SK-N-SH treated with all-trans-retinoic acid at 6 μM for 48 hours (cell line): ENCODE measurements at regions not wholly inside any gene's neighbourhood (a gene's known extent, or its start where the extent isn't known, plus 50 kb on each side); places are given as distances from the start of the nearest gene placed in this dataset.

Source experiments
- ARNTL ChIP-seq: fragments of 450-650 bp; formaldehyde crosslinking; IDR thresholded peaks from 2 replicates; pipeline ENCODE4 v1.5.0; 2020; ENCODE audit warnings: low read depth, mild to moderate bottlenecking, moderate library complexity, borderline replicate concordance
- BACH2 ChIP-seq: fragments of 250-450 bp; sonication (Bioruptor Pico); IDR thresholded peaks from 2 replicates; pipeline ENCODE4 v1.9.0; 2021; ENCODE audit warnings: mild to moderate bottlenecking, borderline replicate concordance
- OSR1 ChIP-seq: fragments of 250-450 bp; sonication (Bioruptor Pico); IDR thresholded peaks from 2 replicates; pipeline ENCODE4 v1.8.0; 2022; ENCODE audit warnings: moderate library complexity, mild to moderate bottlenecking, inconsistent platforms
- PATZ1 ChIP-seq: fragments of 250-450 bp; sonication (Bioruptor Pico); IDR thresholded peaks from 2 replicates; pipeline ENCODE4 v1.8.0; 2020; ENCODE audit warnings: mild to moderate bottlenecking, moderate library complexity, borderline replicate concordance
- TCF4 ChIP-seq: fragments of 250-450 bp; sonication (Bioruptor Pico); IDR thresholded peaks from 2 replicates; pipeline ENCODE4 v1.8.0; 2021; ENCODE audit warnings: mild to moderate bottlenecking, moderate library complexity, borderline replicate concordance
- ZFP30 ChIP-seq: fragments of 450-650 bp; formaldehyde crosslinking; IDR thresholded peaks from 2 replicates; pipeline ENCODE4 v1.5.0; 2022; ENCODE audit warnings: mild to moderate bottlenecking, moderate library complexity
- ZNF565 ChIP-seq: fragments of 450-650 bp; formaldehyde crosslinking; conservative IDR thresholded peaks from 2 replicates; pipeline ENCODE4 v1.5.0; 2020; ENCODE audit warnings: low read depth, mild to moderate bottlenecking, moderate library complexity
- ZNF8 ChIP-seq: fragments of 450-650 bp; formaldehyde crosslinking; IDR thresholded peaks from 2 replicates; pipeline ENCODE4 v1.5.0; 2020; ENCODE audit warnings: mild to moderate bottlenecking, moderate library complexity
- TF ChIP-seq, protein P1 (sequence below): fragments of 250-450 bp; sonication (Bioruptor Pico); IDR thresholded peaks from 2 replicates; pipeline ENCODE4 v1.5.0; 2020; ENCODE audit warnings: mild to moderate bottlenecking, moderate library complexity
- TF ChIP-seq, protein P2 (sequence below): fragments of 250-450 bp; sonication (Bioruptor Pico); IDR thresholded peaks from 2 replicates; pipeline ENCODE4 v1.5.1; 2020; ENCODE audit warnings: low read depth, mild to moderate bottlenecking, moderate library complexity
- TF ChIP-seq, protein P3 (sequence below): fragments of 250-450 bp; sonication (Bioruptor Pico); IDR thresholded peaks from 2 replicates; pipeline ENCODE4 v1.8.0; 2021; ENCODE audit warnings: low read depth, mild to moderate bottlenecking, moderate library complexity, borderline replicate concordance

- no peak for TF ChIP-seq ARNTL
- TF ChIP-seq ZFP30 (CRISPR knock-in tag), result no peak
- TF ChIP-seq, protein P1, sequence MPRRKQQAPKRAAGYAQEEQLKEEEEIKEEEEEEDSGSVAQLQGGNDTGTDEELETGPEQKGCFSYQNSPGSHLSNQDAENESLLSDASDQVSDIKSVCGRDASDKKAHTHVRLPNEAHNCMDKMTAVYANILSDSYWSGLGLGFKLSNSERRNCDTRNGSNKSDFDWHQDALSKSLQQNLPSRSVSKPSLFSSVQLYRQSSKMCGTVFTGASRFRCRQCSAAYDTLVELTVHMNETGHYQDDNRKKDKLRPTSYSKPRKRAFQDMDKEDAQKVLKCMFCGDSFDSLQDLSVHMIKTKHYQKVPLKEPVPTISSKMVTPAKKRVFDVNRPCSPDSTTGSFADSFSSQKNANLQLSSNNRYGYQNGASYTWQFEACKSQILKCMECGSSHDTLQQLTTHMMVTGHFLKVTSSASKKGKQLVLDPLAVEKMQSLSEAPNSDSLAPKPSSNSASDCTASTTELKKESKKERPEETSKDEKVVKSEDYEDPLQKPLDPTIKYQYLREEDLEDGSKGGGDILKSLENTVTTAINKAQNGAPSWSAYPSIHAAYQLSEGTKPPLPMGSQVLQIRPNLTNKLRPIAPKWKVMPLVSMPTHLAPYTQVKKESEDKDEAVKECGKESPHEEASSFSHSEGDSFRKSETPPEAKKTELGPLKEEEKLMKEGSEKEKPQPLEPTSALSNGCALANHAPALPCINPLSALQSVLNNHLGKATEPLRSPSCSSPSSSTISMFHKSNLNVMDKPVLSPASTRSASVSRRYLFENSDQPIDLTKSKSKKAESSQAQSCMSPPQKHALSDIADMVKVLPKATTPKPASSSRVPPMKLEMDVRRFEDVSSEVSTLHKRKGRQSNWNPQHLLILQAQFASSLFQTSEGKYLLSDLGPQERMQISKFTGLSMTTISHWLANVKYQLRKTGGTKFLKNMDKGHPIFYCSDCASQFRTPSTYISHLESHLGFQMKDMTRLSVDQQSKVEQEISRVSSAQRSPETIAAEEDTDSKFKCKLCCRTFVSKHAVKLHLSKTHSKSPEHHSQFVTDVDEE (CRISPR knock-in tag), result no peak
- TF ChIP-seq ZNF8 (CRISPR knock-in tag), result no peak
- TF ChIP-seq, protein P2, sequence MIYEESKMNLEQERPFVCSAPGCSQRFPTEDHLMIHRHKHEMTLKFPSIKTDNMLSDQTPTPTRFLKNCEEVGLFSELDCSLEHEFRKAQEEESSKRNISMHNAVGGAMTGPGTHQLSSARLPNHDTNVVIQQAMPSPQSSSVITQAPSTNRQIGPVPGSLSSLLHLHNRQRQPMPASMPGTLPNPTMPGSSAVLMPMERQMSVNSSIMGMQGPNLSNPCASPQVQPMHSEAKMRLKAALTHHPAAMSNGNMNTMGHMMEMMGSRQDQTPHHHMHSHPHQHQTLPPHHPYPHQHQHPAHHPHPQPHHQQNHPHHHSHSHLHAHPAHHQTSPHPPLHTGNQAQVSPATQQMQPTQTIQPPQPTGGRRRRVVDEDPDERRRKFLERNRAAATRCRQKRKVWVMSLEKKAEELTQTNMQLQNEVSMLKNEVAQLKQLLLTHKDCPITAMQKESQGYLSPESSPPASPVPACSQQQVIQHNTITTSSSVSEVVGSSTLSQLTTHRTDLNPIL (CRISPR knock-in tag), result no peak
- no peak for TF ChIP-seq OSR1 (CRISPR knock-in tag)
- no peak for TF ChIP-seq PATZ1
- TF ChIP-seq BACH2 (CRISPR knock-in tag), result no peak
- TF ChIP-seq, protein P3, sequence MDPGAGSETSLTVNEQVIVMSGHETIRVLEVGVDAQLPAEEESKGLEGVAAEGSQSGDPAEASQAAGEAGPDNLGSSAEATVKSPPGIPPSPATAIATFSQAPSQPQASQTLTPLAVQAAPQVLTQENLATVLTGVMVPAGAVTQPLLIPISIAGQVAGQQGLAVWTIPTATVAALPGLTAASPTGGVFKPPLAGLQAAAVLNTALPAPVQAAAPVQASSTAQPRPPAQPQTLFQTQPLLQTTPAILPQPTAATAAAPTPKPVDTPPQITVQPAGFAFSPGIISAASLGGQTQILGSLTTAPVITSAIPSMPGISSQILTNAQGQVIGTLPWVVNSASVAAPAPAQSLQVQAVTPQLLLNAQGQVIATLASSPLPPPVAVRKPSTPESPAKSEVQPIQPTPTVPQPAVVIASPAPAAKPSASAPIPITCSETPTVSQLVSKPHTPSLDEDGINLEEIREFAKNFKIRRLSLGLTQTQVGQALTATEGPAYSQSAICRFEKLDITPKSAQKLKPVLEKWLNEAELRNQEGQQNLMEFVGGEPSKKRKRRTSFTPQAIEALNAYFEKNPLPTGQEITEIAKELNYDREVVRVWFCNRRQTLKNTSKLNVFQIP (CRISPR knock-in tag), result no peak
- TF ChIP-seq ZNF565 (CRISPR knock-in tag), result no peak
- no peak for TF ChIP-seq TCF4 (CRISPR knock-in tag)
These were observed 86.1 kb downstream of the NPIPB11 start for GRCh38 chr16:29320274-29320999.
